ENCODE measurements at regions not wholly inside any gene's neighbourhood (a gene's known extent, or its start where the extent isn't known, plus 50 kb on each side); places are given as distances from the start of the nearest gene placed in this dataset.
"Not testable (repeated sequence)": the region's sequence is repeated elsewhere in the genome, so short reads cannot be mapped to it uniquely, and the experiment has no call there.

DNA sequence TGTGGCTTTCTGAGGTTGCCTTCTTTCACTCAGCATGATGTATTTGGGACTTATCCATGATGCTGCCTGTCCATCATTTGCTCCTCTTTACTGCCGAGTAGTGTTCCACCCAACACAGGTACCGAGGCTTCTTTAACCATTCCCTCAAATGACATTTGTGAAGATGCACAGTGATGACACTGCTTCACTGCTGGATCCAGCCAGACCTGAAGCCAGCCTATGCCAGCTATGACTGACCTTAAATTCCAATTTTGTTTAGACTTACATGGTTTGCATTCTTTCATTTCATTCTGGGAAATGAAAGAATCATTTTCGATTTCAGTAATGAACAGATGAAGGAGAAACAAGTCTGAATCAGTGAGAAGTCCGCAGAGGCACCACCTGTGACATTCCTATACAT lies 271.0 kb downstream of the AACS start:
- TF ChIP-seq, protein P1, sequence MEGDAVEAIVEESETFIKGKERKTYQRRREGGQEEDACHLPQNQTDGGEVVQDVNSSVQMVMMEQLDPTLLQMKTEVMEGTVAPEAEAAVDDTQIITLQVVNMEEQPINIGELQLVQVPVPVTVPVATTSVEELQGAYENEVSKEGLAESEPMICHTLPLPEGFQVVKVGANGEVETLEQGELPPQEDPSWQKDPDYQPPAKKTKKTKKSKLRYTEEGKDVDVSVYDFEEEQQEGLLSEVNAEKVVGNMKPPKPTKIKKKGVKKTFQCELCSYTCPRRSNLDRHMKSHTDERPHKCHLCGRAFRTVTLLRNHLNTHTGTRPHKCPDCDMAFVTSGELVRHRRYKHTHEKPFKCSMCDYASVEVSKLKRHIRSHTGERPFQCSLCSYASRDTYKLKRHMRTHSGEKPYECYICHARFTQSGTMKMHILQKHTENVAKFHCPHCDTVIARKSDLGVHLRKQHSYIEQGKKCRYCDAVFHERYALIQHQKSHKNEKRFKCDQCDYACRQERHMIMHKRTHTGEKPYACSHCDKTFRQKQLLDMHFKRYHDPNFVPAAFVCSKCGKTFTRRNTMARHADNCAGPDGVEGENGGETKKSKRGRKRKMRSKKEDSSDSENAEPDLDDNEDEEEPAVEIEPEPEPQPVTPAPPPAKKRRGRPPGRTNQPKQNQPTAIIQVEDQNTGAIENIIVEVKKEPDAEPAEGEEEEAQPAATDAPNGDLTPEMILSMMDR (conservative IDR thresholded peaks at IDR 0.05; ENCODE audit: low read length) = no peak
- H3K4me3 ChIP-seq (ENCODE audit: low read length) = no peak overlapping the region

DNA sequence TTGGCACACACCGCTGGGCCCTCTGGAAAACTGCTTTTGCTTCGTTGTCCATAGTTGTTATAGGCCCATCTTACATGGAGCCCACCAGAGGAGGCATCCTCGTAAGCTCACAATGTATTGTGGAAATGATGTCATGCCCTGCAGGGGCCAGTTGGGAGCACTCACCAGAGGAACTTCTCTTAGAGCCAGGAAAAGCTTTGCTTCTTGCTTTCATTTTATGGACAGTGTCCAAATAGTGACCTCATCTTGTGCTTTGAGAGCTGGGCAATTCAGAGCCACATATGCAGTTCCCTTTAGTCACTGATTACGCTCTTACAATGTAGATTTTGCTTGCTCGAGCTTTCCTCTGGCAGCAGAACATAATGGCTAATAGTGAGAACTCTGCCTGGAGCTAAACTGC lies 275.6 kb downstream of the AACS start:
- TF ChIP-seq, protein P1 (conservative IDR thresholded peaks at IDR 0.05; ENCODE audit: low read length) = no peak
- no peak overlapping the region for H3K4me3 ChIP-seq (ENCODE audit: low read length)
- DNase-seq (ENCODE audit: low read depth) = peak; percentile 39

More for the DNA sequence above, 271.0 kb downstream of the AACS start:
- DNase-seq (ENCODE audit: low read depth) = no peak

DNA sequence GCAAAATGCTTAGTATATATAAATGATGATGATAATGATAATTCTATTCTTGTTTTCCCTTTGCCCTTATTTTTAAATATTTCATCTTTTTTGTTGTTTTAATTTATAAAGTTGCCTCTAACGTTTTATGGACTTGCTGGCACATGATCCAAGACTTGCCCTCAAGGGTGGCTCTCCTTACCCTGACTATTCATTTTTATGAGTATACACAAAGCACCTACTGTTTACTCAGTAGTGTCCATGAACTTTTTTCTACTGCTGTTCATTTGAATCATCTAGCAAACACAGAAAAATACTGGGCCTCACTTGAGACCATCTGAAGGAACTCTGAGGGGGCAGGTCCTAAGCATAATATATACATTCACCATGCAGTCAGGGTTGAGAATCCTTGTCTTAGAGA lies 276.2 kb downstream of the AACS start:
- no peak overlapping the region for H3K4me3 ChIP-seq (ENCODE audit: low read length)
- TF ChIP-seq, protein P1 (conservative IDR thresholded peaks at IDR 0.05; ENCODE audit: low read length) = no peak
- DNase-seq (ENCODE audit: low read depth) = no peak

DNA sequence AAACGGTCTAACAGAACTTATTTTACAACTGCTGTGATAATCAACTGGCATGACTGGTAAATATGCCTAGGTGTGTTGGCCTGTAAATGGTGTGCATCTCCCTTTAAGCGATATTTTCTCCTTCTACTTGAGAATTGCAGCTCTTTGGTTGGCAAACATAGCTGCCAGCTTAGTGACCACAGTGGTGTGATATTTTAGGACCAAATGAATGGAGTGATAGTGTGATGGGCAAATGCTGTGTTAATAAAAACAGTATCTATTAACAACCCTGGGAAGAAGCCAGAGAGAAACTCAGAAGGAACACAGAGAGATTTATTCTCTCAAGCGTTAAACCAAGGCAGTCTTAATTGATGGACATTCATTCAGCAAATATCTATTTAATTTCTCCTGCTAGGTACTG lies 278.4 kb downstream of the AACS start:
- no peak for DNase-seq (ENCODE audit: low read depth)
- H3K4me3 ChIP-seq (ENCODE audit: low read length) = no peak overlapping the region
- TF ChIP-seq, protein P1 (conservative IDR thresholded peaks at IDR 0.05; ENCODE audit: low read length) = no peak

DNA sequence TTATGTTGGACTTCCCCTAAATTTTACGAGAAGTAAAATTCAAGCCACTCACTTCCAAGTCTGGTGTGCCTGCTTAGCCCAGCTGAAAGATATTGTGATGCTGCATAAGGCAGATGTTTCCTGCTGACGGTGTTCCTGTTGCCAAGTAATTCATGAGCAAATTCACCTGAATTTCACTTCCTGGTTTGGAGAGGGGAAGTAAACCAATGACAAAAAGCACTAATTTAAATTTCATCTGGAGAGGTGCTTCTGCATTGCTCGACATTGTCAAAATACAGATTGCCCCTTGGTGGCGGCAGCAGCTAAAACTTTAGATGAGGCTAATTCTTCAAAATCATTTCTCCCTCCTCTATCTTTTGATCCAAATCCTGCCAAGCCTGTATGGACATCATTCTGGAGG lies 281.1 kb downstream of the AACS start:
- H3K4me3 ChIP-seq (ENCODE audit: low read length) = no peak overlapping the region
- TF ChIP-seq, protein P1 (conservative IDR thresholded peaks at IDR 0.05; ENCODE audit: low read length) = no peak
- DNase-seq (ENCODE audit: low read depth) = no peak

DNA sequence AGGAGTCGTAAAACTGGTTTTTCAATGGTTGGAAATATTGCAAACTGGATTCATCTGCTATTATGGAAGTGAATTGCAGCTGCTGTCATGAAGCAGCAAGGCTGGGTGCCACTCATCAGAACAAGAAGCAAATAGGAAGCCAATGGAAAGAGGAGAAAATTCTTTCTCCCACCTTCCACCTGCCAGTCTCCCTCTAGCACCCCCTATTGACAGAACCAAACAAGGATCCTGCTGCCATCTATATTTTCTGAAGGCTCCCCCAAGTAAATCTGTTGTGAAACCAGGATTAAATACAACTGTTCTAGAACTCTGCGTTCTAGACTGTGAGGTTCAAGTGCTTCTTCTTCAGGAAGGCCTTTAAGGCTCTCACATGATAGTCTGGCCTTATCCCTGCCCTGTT lies 286.6 kb downstream of the AACS start:
- TF ChIP-seq, protein P1 (conservative IDR thresholded peaks at IDR 0.05; ENCODE audit: low read length) = no peak
- H3K4me3 ChIP-seq (ENCODE audit: low read length) = no peak overlapping the region
- DNase-seq (ENCODE audit: low read depth) = no peak

DNA sequence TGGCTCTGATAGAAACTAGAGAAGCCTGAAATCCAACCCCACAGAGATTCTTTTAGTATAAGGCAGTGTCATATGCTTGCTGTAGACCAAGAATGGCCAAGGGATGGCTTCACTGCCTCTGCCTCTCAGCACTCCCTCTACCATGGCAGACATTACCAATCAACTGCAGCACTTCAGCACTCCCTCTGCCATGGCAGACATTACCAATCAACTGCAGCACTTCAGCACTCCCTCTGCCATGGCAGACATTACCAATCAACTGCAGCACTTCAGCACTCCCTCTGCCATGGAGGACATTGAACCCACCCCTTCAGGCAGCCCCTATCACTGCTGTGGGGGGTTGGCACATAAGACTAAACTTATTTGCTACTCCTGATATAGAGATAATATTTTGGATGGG lies 287.8 kb downstream of the AACS start:
- not testable (repeated sequence) for DNase-seq (ENCODE audit: low read depth); H3K4me3 ChIP-seq (ENCODE audit: low read length)

DNA sequence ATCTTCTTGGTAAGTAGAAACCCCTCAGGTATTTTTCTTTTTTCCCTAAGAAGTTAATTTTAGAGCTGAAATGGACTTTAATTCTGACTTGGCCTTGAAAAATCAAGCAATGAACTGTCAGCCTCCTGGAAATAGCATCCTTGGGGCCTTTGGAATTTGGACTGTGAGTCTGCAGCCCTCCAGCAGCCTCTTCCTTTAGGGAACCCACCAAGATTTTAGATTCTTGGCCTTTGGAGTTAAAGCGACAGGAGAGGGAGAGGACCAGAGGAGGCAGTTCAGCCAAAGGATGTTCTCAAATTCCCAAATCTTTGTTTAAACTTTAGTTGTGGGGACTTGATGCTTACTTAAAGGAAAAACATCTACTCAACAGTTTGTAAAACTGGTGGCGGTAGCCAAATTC lies 288.6 kb downstream of the AACS start:
- DNase-seq (ENCODE audit: low read depth) = no peak
- TF ChIP-seq, protein P1 (conservative IDR thresholded peaks at IDR 0.05; ENCODE audit: low read length) = no peak

More for the DNA sequence above, 288.6 kb downstream of the AACS start:
- H3K4me3 ChIP-seq (ENCODE audit: low read length) = no peak overlapping the region

All from AG10803 (cell line).